Fibroblast of skin of left biceps (primary cell): ENCODE measurements at regions not wholly inside any gene's neighbourhood (a gene's known extent, or its start where the extent isn't known, plus 50 kb on each side); places are given as distances from the start of the nearest gene placed in this dataset.
A peak's percentile ranks its signal among the peaks of the same experiment; 100 is the strongest.
"Not testable (repeated sequence)": the region's sequence is repeated elsewhere in the genome, so short reads cannot be mapped to it uniquely, and the experiment has no call there.

Source experiments
- DNase-seq, 2 experiments: peaks; one replicate each; pipeline ENCODE4 v3.0.0-alpha.2; 2013; ENCODE audit warnings: low read depth in 2 of 2

DNA sequence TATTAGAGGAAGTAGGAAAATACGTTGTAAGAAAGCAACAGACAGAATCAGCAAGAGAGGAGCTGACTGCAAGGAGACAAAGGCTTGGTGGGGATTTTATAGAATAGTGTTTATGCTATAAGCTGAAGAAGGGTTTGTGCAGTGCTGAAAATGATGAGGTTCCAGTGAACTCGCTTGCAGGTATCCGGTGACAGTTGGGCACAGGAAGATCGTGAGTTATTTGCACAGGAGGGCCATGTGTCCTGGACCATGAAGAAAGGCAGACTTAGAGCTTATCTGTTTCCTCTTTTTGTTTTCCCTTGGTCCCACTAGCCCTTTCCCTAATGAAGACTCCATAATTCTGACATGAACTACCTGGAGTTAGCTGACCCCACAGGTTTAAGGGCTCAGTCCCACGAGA, 61.4 kb downstream of the NXNL2 start:
- no peak for DNase-seq

DNA sequence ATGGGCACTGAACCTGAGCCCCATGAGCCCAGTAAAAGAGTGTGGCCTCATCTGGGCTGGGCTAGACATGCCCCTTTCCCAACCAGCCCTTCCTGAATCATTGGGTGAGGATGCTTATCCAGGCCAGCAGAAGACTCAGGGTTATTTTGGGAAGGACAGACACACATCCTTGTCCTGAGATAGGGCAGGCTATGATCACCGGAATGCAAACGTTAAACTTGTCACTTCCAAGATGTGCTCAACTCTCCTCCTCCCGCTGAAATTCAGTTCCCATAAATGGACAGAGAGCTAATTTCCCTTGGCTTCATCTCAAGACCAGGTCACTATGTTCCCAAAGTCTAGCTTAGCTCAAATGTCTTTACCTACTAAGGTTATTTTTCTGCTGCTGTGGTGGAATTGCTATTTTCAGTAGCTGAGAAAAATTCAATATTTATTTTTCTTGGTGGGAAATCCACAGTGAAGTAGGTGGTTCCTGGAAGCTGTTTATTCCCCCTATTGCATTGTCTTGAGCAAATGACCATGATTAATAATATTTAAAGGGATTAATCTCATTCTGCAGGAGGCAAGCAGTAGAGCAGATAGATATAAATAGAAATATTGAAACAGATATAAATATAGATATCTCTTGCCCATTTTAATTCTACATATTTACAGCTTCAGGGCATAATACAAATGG, 70.0 kb downstream of the NXNL2 start:
- no peak for DNase-seq

DNA sequence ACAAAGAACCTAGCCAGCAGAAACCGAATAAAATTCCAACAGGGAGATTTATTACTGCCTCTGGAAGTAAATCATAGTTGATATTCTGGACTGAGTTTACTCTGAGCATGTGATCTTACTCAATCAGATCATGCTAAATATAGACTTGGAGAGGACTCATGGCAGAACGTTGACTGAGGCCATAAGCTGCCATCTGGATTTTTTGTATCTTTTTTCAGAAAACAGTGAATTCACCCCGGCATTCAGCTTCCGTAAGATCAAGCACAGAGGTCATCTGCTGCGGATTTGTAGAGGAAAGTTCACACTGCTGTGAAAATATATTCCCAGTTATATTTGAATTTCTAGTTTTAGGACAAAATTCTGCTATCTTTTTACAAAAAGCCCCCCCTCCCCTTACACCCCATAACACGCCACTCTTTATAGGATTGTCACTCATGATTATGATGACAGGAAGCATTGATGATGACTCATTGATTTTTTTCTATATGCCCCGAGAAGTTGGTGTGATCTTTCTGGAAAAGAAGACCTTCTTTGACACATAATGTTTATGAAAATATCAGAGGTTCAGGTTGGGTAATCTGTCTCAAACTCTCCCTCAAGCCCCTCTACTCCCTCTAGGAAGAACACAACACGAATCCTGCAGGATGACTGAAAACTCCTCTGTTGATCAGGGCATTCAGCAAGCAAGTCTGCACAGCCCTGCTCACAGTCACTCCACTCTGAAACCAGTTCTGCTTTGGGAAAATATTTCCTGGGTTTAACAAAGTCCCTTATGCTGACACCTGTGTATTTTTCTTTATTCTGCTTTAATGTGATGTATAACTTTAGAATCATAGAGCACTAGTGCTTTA, 70.8 kb downstream of the NXNL2 start:
- DNase-seq = no peak

DNA sequence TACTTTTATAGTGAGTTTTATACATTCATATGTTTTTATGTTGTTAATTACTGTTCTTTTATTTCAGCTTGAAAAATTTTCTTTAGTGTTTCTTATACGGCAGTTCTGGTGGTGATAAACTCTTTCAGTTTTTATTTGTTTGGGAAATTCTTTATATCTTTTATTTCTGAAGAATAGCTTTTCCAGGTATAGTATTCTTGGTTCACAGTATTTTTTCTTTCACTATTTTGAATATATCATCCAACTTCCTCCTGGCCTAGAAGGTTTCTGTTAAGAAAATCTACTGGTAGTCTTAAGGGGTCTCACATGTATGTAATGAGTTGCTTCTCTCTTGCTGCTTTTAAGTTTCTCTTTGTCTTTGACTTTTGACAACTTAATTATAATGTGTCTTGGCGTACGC, 79.4 kb downstream of the NXNL2 start:
- no peak for DNase-seq

DNA sequence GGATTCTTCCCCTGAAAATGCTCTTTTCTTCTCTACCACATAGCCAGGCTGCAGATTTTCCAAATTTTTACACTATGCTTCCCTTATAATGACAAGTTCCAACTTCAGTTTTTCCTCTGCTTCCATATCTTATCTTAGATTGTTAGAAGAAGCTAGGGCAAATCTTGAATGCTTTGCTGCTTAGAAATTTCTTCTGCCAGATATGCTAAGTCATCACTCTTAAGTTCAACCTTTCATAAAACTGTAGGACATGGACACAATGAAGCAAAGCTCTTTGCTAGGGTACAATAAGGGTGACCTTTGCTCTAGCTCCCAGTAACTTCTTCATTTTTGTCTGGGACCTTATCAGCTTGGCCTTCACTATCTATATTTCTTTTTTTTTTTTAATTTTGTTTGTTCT, 88.7 kb downstream of the NXNL2 start:
- DNase-seq = no peak

DNA sequence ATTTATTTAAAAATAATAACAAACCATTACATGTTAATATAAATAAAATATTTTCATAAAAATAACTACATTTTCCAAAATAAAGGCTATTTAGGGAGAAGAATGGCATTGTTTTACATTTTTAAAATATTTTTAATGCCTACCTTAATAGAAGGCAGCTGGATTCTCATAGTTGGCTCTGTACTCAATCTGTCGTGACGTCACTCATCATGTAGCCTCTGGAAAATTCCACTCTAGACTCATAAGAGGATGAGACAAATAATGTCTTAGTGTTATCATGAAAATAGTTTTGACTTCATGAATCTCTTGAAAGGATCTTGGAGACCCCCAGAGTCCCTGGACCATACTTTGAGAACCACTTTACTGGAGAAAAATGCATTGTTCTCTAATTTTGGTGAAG, 93.1 kb downstream of the NXNL2 start:
- DNase-seq = no peak

DNA sequence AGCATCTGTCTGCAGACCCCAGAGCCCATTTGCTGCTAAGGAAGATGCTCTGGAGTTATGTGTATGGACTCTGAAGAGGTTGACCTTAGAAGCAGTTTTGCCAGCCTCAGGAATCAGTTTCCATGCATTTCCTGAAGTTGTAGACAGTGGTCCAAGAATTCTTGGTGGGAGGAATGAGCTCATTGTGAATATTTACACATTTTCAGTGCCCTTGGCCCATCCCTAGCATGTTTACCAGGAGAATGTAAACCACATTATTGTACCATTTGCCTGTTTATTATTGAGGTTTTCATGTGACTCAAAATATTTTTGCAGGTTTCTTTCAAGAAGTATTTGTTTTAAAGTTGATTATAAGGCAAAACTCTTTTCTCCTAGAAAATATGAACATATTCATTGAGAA, 93.8 kb downstream of the NXNL2 start:
- no peak for DNase-seq

DNA sequence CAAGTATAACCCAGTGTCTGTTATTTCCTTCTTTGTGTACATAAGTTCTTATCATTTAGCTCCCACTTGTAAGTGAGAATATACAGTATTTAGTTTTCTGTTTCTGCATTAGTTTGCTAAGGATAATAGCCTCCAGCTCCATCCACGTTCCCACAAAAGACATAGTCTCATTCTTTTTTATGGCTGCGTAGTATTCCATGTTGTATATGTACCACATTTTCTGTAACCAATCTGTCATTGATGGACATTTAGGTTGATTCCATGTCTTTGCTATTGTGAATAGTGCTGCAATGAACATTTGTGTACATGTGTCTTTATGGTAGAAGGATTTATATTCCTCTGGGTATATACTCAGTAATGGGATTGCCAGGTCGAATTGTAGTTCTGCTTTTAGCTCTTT, 95.6 kb downstream of the NXNL2 start:
- not testable (repeated sequence) for DNase-seq

DNA sequence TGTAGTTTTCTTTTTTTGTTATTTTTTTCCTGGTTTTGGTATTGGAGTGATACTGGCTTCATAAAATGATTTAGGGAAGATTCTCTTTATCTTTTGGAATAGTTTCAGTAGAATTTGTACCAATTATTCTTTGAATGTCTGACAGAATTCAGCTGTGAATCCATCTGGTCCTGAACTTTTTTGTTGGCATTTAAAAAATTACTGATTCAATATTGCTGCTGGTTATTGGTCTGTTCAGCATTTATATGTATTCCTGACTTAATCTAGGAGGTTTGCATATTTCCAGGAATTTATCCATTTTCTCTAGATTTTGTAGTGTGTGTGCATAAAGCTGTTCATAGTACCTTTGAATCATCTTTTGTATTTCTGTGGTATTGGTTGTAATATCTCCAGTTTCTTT, 100.2 kb downstream of the NXNL2 start:
- no peak for DNase-seq

DNA sequence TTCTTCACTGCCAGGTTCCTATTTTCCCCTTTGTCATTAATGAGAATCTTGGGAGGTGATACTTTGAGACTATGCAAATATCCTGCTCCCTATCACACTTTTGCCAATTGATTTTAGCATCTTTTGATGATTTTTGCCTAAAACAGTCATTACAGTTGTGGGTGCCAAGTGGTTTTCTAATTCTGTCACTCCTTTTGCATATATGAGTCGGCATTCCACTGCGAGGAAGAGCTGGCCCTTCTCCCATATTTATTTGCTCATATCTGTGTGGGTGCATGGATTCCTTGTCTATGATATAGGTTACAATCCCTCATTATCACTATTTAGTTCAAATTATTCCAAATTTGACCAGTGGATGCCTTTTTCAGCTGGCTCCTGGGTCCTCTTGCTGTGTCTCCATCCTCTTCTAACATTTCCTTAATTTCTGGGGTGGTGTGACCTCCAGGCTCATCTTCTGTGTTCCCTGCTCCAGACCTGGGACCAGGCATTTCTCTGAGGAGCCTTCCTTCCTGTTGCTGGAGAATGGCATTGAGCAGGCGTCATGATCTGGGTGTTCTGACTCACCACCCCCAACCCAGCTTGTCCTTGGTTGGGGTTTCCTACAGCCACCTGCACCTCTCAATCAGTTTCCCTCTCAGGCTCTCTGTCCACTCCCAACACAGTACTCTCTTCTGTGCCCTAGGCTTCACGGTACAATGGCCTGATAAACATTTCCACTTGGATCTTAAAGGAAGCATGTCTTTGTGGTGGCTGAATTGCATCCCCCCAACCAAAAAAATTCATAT, 106.7 kb downstream of the NXNL2 start:
- DNase-seq = no peak

DNA sequence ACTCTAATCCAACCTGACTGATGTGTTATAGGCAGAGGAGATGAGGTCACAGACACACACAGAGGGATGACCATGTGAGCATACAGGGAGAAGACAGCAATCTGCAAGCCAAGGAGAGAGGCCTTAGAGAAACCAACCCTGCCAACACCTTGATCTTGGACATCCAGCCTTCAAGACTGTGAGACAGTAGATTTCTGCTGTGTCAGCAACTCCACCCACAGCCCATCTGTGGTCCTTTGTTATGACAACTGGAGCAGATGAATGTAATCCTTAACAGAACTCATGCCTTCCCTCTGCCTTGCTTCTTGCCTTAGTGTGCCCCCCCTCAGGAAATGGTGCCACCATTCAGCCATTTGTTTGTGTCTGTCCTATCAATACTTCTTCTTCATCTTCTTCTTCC, 107.4 kb downstream of the NXNL2 start:
- no peak for DNase-seq

DNA sequence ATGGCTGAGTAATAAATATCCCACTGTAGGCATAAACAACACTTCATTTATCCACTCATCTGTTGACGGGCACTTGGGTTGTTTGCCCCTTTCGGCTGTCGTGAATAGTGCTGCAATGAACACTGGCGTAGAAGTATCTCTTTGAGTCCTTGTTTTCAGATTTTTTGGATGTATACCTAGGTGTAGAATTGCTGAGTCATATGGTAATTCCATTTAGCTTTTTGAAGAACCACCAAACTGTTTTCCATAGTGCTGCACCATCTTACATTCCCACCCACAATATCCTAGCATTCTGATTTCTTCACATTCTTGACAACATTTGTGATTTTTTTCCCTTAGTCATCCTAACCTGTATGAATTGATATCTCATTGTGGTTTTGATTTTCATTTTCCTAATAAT, 109.0 kb downstream of the NXNL2 start:
- no peak for DNase-seq

DNA sequence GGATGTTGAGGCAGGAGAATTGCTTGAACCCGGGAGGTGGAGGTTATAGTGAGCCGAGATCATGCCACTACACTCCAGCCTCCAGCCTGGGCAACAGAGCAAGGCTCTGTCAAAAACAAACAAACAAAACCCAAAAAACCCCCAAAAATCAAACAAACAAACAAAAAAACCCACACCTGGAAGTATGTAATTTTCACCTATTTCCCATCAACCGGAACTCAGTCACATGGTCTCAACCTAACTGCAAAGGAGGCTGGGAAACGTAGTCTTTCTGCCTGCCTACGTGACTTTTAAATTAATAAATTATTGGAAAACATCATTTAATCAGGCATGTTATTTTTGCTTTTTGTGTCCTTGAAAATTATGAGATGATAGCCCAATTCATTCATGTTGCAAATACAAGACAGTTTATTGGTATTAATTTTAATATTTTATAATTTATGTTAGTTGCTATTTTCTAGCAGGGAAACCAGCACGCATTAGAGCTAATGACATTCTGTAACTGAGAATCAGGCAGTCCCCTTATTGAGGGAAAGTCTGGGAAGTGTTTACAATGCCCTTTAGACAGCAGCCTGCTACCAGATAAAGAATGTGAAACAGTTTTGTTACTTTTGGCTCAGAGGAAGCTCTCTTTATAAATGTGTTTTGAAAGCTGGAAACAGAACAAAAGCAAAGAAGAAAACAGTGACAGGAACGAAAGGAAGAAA, 110.3 kb downstream of the NXNL2 start:
- no peak for DNase-seq

DNA sequence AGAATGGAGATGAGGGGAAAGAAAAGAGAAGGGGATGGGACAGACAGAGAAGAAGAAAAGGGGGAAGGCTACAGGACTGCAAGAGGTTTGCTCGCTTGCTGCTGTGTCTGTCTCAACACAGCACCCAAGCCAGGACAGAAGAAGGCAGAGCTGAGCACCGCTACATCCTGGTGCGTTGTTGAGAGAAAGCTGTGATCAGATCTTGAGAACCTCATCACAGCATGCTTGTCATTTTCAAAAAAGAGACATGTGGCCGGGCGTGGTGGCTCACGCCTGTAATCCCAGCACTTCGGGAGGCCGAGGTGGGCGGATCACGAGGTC, 110.9 kb downstream of the NXNL2 start:
- DNase-seq = no peak

DNA sequence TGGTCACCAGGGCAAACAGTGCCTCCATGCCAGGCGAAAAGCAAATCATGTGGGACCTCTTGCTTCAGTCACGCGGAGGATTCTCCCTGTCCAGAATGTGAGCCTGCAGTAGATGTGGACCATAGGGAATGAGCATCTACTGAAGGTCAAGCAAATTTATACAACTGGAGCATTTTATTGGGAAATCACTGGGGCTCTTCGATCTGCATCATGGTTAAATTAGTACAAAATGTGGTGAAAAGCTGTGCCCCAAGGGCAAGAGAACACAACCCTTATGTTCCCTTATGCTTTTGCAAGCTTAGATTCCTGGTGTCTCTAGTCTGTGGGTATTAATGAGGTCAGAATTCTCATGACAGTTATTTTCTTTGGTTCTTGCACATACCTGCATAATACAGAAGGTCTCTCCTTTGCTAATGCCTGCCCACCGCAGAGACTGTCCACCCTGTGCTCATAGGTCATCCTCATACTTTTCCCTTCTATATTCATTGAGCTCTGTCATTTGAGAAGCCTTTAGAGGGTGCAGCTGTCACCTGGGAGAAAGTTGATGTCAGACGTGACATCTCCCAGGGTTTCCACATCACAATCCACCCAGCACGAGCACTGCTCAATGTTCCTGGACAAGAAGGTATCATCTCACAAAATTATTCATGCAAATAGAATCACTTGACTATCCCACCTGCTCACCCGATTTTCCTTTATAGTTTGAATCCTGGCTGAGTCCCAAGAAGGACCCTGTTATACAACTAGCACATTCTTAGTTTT, 111.7 kb downstream of the NXNL2 start:
- no peak for DNase-seq

DNA sequence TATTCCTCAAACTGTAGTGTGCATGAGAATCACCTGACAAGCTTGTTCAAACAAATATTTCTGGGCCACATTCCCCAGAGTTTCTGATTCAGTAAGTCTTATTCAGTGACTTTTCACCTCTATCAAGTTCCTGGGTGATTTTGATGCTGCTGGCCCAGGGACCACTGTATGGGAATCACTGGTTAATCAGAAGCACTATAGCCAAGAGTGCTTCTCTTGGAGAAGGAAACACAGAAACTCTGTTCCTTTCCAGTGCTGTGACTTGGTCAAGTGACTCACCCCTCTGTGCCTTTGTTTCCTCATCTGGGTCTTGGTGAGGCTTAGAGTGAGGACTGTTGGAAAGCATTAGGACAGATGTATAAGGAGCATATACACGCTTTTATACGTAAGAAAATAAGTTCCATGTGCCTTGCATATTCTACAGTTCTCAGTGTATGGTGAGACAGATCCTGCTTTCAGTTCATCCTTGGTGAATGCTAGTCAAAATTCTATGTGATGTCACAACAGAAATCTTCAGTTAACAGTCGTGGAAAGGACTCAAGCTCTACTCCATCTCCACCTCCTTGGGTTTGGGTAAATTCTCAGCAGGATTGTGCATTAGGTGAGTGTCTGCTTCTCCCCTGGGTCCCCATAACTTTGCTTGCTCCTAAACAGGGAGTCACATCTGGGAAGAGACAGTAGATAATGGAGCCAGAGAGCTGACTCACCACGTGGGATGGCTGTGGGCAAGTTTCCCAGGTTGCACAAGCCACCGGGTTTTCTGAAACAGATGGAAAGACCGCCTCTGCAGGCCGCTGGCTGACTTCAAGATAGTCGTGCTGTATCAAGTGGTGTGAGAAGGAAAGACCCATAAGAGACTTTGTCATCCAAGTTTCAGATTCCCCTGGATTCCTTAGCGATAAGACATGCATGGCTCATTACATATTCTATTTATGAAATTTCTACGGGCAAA, 117.0 kb downstream of the NXNL2 start:
- peak; percentile 93 to 94 for DNase-seq

DNA sequence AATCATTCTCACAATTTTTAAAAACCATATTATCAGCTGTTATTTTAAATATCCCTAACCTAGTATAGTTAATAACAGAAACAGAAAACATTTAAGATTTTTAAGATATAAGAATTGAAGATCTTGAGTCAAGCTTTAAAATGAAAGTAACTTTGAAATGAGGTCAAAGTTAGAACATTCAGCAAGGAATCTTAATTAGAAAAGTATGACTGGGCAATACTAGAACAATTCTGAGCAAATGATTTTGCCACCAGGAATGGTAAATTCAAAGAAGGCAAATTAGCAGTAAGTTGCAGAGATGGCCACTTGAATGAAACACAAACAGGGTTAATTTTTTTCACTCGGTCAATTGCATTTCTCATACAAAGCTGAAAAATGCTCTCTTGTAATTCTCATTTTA, 117.9 kb downstream of the NXNL2 start:
- no peak for DNase-seq

DNA sequence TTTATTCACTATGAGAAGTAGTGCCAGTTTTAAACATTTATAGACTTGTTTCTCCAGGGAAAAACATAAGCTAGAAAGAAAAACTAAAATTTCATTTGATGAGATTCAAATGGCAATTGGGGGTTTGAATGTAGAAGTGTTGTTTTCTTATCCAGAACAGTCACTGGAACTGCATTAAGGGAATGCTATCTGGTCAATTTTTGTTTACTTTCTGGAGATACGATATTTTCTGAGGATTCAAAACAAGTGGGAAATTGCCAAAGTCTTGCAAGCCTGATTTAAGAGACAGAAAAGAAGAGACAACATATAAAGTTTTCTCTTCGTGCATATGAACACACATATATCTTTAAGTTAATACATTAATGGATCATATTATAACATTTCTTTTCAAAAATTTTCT, 118.4 kb downstream of the NXNL2 start:
- DNase-seq = no peak

DNA sequence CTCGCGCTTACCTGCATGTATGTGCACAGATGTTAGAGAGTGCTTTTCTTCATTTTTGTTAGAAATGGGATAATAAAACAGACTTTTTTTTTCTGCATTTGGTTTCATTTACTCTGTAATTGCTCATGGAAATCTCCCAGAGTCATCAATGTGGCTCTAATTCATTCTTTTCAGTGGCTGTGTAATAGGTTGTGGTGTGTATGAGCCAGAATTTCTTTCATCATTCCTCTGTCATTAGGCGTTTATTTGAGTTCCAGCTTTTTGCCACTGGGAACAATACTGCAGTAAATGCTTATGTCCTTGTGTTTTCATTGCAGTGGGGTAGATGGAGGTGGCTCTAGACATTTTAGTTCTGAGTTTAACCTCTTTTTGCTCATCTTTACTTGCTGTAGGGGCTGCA, 118.9 kb downstream of the NXNL2 start:
- DNase-seq = peak; percentile 39 to 47

DNA sequence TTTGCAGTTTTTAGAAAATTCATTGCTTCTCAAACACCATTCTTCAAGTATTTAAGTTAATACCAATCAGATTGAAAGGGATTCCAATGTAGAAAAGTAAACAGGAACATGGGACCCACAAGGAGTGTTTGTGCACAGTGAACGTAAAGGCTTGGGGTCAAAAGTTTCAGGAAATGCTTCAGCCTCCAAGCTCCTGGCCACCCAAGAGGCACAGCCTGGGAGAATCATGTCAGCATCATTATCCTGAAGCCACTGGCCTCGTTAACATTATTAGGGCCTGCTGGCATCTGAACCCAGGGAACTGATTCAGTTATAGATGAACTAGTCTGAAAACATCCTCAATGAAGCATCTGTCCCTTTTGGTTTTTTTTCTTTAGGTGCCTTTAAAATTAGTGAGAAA, 122.9 kb downstream of the NXNL2 start:
- DNase-seq = no peak
